Neuronal stem cell (in vitro differentiated cells): ENCODE measurements at regions not wholly inside any gene's neighbourhood (a gene's known extent, or its start where the extent isn't known, plus 50 kb on each side); places are given as distances from the start of the nearest gene placed in this dataset.

ENCODE experiments used
- DNase-seq: peaks from one replicate; pipeline ENCODE4 v3.0.0-alpha.2; 2013; ENCODE audit warnings: low spot score
- H2AFZ ChIP-seq: one replicate; pipeline ENCODE4 v1.6.1; 2013; ENCODE audit warnings: mild to moderate bottlenecking, low read length, inconsistent platforms
- H2AK5ac ChIP-seq: 2 replicates; pipeline ENCODE4 v1.6.1; 2013; ENCODE audit warnings: low read depth, mild to moderate bottlenecking, inconsistent platforms, low read length, moderate library complexity, mixed read lengths
- H2BK120ac ChIP-seq: 2 replicates; pipeline ENCODE4 v1.6.1; 2013; ENCODE audit warnings: low read depth, mild to moderate bottlenecking, inconsistent platforms, low read length, moderate library complexity, mixed read lengths
- H2BK12ac ChIP-seq: one replicate; pipeline ENCODE4 v1.6.1; 2013; ENCODE audit warnings: low read length, inconsistent platforms
- H2BK15ac ChIP-seq: 2 replicates; pipeline ENCODE4 v1.6.1; 2013; ENCODE audit warnings: mild to moderate bottlenecking, low read length, inconsistent platforms, mixed read lengths
- H2BK5ac ChIP-seq: one replicate; pipeline ENCODE4 v1.6.1; 2013; ENCODE audit warnings: inconsistent platforms, mild to moderate bottlenecking, low read length, moderate library complexity
- H3K14ac ChIP-seq: one replicate; pipeline ENCODE4 v1.6.1; 2013; ENCODE audit warnings: low read length, inconsistent platforms
- H3K18ac ChIP-seq: 2 replicates; pipeline ENCODE4 v1.6.1; 2013; ENCODE audit warnings: low read length, inconsistent platforms
- H3K23ac ChIP-seq: 2 replicates; pipeline ENCODE4 v1.6.1; 2013; ENCODE audit warnings: low read depth, mild to moderate bottlenecking, mixed read lengths, low read length, inconsistent platforms; ENCODE audit not compliant: poor library complexity
- H3K27ac ChIP-seq: replicated peaks from 3 replicates; pipeline ENCODE4 v1.5.1; 2013; ENCODE audit warnings: low read length, inconsistent platforms
- H3K27me3 ChIP-seq, 3 experiments: 2 replicates each; pipeline ENCODE4 v1.6.1; 2013; ENCODE audit warnings: low read length in 3 of 3, mild to moderate bottlenecking in 2 of 3, inconsistent platforms in 1 of 3, low read depth in 1 of 3, mixed read lengths in 1 of 3, moderate library complexity in 1 of 3; ENCODE audit not compliant: control insufficient read depth in 3 of 3, insufficient read depth in 3 of 3
- H3K36me3 ChIP-seq, 2 donors: replicated peaks in 1 of 2; 2 replicates each; pipeline ENCODE4 v1.6.1; 2013; ENCODE audit warnings: low read length in 2 of 2; ENCODE audit not compliant: control insufficient read depth in 2 of 2, insufficient read depth in 2 of 2
- H3K4ac ChIP-seq: 2 replicates; pipeline ENCODE4 v1.6.1; 2013; ENCODE audit warnings: inconsistent platforms, mild to moderate bottlenecking, low read length, moderate library complexity
- H3K4me1 ChIP-seq, 2 donors: 1 replicate in 1 of 2; 2 replicates in 1 of 2; pipeline ENCODE4 v1.6.1; 2013; ENCODE audit warnings: low read length in 2 of 2, low read depth in 1 of 2; ENCODE audit not compliant: control insufficient read depth in 2 of 2, insufficient read depth in 1 of 2
- H3K4me2 ChIP-seq: one replicate; pipeline ENCODE4 v1.6.1; 2013; ENCODE audit warnings: mild to moderate bottlenecking, low read length, inconsistent platforms; ENCODE audit not compliant: insufficient read depth, poor library complexity, severe bottlenecking
- H3K4me3 ChIP-seq, 2 donors: 2 replicates each; pipeline ENCODE4 v1.5.1; 2013; ENCODE audit warnings: low read length in 2 of 2, mild to moderate bottlenecking in 2 of 2, inconsistent platforms in 1 of 2, moderate library complexity in 1 of 2
- H3K79me1 ChIP-seq: one replicate; pipeline ENCODE4 v1.6.1; 2013; ENCODE audit warnings: low read depth, mild to moderate bottlenecking, inconsistent platforms, low read length, moderate library complexity
- H3K9ac ChIP-seq: one replicate; pipeline ENCODE4 v1.6.1; 2013; ENCODE audit warnings: mild to moderate bottlenecking, low read depth, low read length, inconsistent platforms; ENCODE audit not compliant: poor library complexity
- H3K9me3 ChIP-seq, 2 donors: replicated peaks in 1 of 2; 2 replicates each; pipeline versions ENCODE3 to v1.6.1; 2013; ENCODE audit warnings: low read length in 2 of 2, mild to moderate bottlenecking in 2 of 2, inconsistent platforms in 1 of 2, low read depth in 1 of 2, mixed read lengths in 1 of 2, moderate library complexity in 1 of 2; ENCODE audit not compliant: control insufficient read depth in 2 of 2, insufficient read depth in 1 of 2
- H4K8ac ChIP-seq: one replicate; pipeline ENCODE4 v1.6.1; 2013; ENCODE audit warnings: low read depth, mild to moderate bottlenecking, inconsistent platforms, low read length, moderate library complexity
- H4K91ac ChIP-seq: one replicate; pipeline ENCODE4 v1.6.1; 2013; ENCODE audit warnings: low read length, low read depth, mild to moderate bottlenecking, inconsistent platforms; ENCODE audit not compliant: poor library complexity
- WGBS, 2 donors: extraction: QIAGEN DNeasy Blood & Tissue Kit; methylation state at CpG; one replicate each; pipeline ENCODE4 v1.1.7; 2013; ENCODE audit warnings: missing lambda C conversion rate in 2 of 2, mixed read lengths in 1 of 2; ENCODE audit not compliant: insufficient read length in 2 of 2, insufficient replicate concordance in 1 of 2; ENCODE audit errors: extremely low coverage in 2 of 2; 5-methylcytosine and 5-hydroxymethylcytosine counted together

DNA sequence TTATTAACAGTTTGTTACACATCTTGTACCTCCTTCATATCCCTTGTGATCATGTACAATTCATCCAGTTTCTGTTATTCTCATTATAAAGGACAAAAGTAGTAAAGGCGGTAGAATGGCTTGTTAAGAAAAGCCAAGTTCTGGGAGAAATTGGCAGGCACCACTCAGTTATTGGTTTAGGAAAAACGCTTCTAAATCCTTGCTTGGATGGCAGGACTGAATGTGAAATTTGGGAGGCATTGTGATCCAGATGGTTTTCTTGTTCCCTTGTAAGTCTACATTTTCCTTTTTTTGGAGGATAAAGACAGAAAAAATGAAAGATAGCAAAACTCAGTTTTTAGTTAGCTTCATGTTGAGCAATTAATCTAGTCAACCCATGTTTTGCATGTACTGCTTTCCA, 130.2 kb downstream of the MAT2B start:
- WGBS, 2 donors, result no CpG with 5 or more reads among the region's 2 CpGs
- Histone ChIP-seq H2BK5ac (no peak overlapping the region), H3K14ac (no peak overlapping the region), H3K36me3 (no peaks in the 10 kb centered on the region), H3K4me1 (no peaks in the 10 kb centered on the region), H3K9ac (no peak overlapping the region), H2AFZ (no peak overlapping the region), H3K27ac (no peak overlapping the region), H3K9me3 (no peaks in the 10 kb centered on the region), H3K23ac (no peak overlapping the region), H3K27me3 (peaks cover 0 to 7% (median 0%) of the 10 kb centered on the region in 3 experiments), H3K79me1 (no peaks in the 10 kb centered on the region), H2AK5ac (no peak overlapping the region), H4K8ac (no peak overlapping the region), H3K4me3 (no peak overlapping the region), H2BK15ac (no peak overlapping the region), H3K4me2 (no peak overlapping the region), H3K4ac (no peak overlapping the region), H4K91ac (no peak overlapping the region), H2BK120ac (no peak overlapping the region), H2BK12ac (no peak overlapping the region), H3K18ac (no peak overlapping the region)
- no peak for DNase-seq

- Histone ChIP-seq H3K27ac (no peak overlapping the region), H3K9me3 (no peaks in the 10 kb centered on the region), H4K91ac (no peak overlapping the region), H3K79me1 (no peaks in the 10 kb centered on the region), H3K36me3 (no peaks in the 10 kb centered on the region), H3K18ac (no peak overlapping the region), H2AFZ (no peak overlapping the region), H2BK5ac (no peak overlapping the region), H3K27me3 (peaks cover 0 to 5% (median 0%) of the 10 kb centered on the region in 3 experiments), H3K4me2 (no peak overlapping the region), H4K8ac (no peak overlapping the region), H3K23ac (no peak overlapping the region), H2BK15ac (no peak overlapping the region), H3K4ac (no peak overlapping the region), H2BK12ac (no peak overlapping the region), H3K14ac (no peak overlapping the region), H2BK120ac (no peak overlapping the region), H3K4me1 (no peaks in the 10 kb centered on the region), H3K4me3 (no peak overlapping the region), H2AK5ac (no peak overlapping the region), H3K9ac (no peak overlapping the region)
- no CpG with 5 or more reads among the region's 4 CpGs for WGBS, 2 donors
- no peak for DNase-seq
Observed at GRCh38 chr5:163642904-163643303, 137.5 kb downstream of the MAT2B start.

- Histone ChIP-seq H2BK15ac (no peak overlapping the region), H4K8ac (no peak overlapping the region), H3K4me2 (no peak overlapping the region), H3K4ac (no peak overlapping the region), H2BK5ac (no peak overlapping the region), H3K18ac (no peak overlapping the region), H3K27me3 (peaks cover 0 to 5% (median 0%) of the 10 kb centered on the region in 3 experiments), H3K79me1 (no peaks in the 10 kb centered on the region), H3K23ac (no peak overlapping the region), H2AK5ac (no peak overlapping the region), H4K91ac (no peak overlapping the region), H3K9me3 (no peaks in the 10 kb centered on the region), H3K4me1 (no peaks in the 10 kb centered on the region), H2BK12ac (no peak overlapping the region), H3K27ac (no peak overlapping the region), H3K9ac (no peak overlapping the region), H3K4me3 (no peak overlapping the region), H2BK120ac (no peak overlapping the region), H3K14ac (no peak overlapping the region), H2AFZ (no peak overlapping the region), H3K36me3 (no peaks in the 10 kb centered on the region)
- no peak for DNase-seq
- no CpG with 5 or more reads among the region's 5 CpGs for WGBS, 2 donors
Observed at GRCh38 chr5:163645421-163646416, 140.3 kb downstream of the MAT2B start.

GRCh38 chr5:163649514-163649913, 144.1 kb downstream of the MAT2B start:
- no peak overlapping the region for H4K8ac ChIP-seq
- no peak overlapping the region for H3K27ac ChIP-seq
- H2BK5ac ChIP-seq, result no peak overlapping the region
- no peak overlapping the region for H2AFZ ChIP-seq
- H3K14ac ChIP-seq, result no peak overlapping the region
- no peak overlapping the region for H2BK12ac ChIP-seq
- H3K18ac ChIP-seq, result no peak overlapping the region
- no peak overlapping the region for H3K4me2 ChIP-seq
- no CpG with 5 or more reads among the region's 2 CpGs for WGBS, 2 donors
- DNase-seq, result no peak
- H3K4me3 ChIP-seq, result no peak overlapping the region
- H3K9me3 ChIP-seq, result no peaks in the 10 kb centered on the region
- no peaks in the 10 kb centered on the region for H3K79me1 ChIP-seq
- no peaks in the 10 kb centered on the region for H3K36me3 ChIP-seq
- H3K27me3 ChIP-seq, result no peaks in the 10 kb centered on the region
- no peak overlapping the region for H3K4ac ChIP-seq
- no peak overlapping the region for H4K91ac ChIP-seq
- no peaks in the 10 kb centered on the region for H3K4me1 ChIP-seq
- no peak overlapping the region for H3K23ac ChIP-seq
- H3K9ac ChIP-seq, result no peak overlapping the region
- H2BK15ac ChIP-seq, result no peak overlapping the region
- no peak overlapping the region for H2AK5ac ChIP-seq
- H2BK120ac ChIP-seq, result no peak overlapping the region
